ENCODE measurements at regions not wholly inside any gene's neighbourhood (a gene's known extent, or its start where the extent isn't known, plus 50 kb on each side); places are given as distances from the start of the nearest gene placed in this dataset.
A peak's percentile ranks its signal among the peaks of the same experiment; 100 is the strongest.

GRCh38 chr2:51846796-51847195, 814.9 kb upstream of the NRXN1 start (continued):
- no peak for TF ChIP-seq MYC (IDR thresholded peaks at IDR 0.05; ENCODE audit: borderline replicate concordance, low read length)
- no peak for TF ChIP-seq ZC3H11A (IDR thresholded peaks at IDR 0.05)
- TF ChIP-seq MAZ (IDR thresholded peaks at IDR 0.05; ENCODE audit: borderline replicate concordance, low read depth, low read length) = no peak
- no peak for TF ChIP-seq FOSB (CRISPR knock-in tag; IDR thresholded peaks at IDR 0.05)
- TF ChIP-seq GATA3 (IDR thresholded peaks at IDR 0.05; ENCODE audit: borderline replicate concordance) = no peak
- TF ChIP-seq RFX5 (IDR thresholded peaks at IDR 0.05) = no peak
- TF ChIP-seq HMGXB4 (CRISPR knock-in tag; IDR thresholded peaks at IDR 0.05; ENCODE audit: borderline replicate concordance) = no peak

GRCh38 chr2:51846018-51846417, 814.1 kb upstream of the NRXN1 start:
- TF ChIP-seq FOSB (CRISPR knock-in tag; IDR thresholded peaks at IDR 0.05) (no peak), TFCP2L1 (CRISPR knock-in tag; IDR thresholded peaks at IDR 0.05) (no peak), RAD21 (conservative IDR thresholded peaks at IDR 0.05 in 1 of 2, IDR thresholded peaks at IDR 0.05 in 1 of 2) (no peak), MAFK (IDR thresholded peaks at IDR 0.05; ENCODE audit: partially characterized antibody) (peak; percentile 75)
- Histone ChIP-seq H3K9me3 (peaks cover 11% of the 10 kb centered on the region; the same call in 2 of the 3 replicates), H3K27ac (no peak overlapping the region), H3K4me2 (no peak overlapping the region), H3K4me1 (no peaks in the 10 kb centered on the region), H3K4me3 (no peak overlapping the region)
- no peak for DNase-seq (ENCODE audit: low read depth in 1 of 2, low spot score in 1 of 2)
- no peak for ATAC-seq
- POLR2A ChIA-PET = no interaction called here
- no peak for FAIRE-seq
- CTCF ChIA-PET = no interaction called here

GRCh38 chr2:51844596-51844995, 812.7 kb upstream of the NRXN1 start:
- ChIA-PET POLR2A (no interaction called here), CTCF (interaction anchor here (1.6 kb wide), 1 partner anchor 17 kb away, joined by 3 read pairs; no protein-coding TSS in a partner anchor)
- no peak overlapping the region for H3K27ac ChIP-seq
- FAIRE-seq (no peak), DNase-seq (ENCODE audit: low read depth in 1 of 2, low spot score in 1 of 2) (no peak), ATAC-seq (no peak)
- no peak overlapping the region for H3K4me2 ChIP-seq
- no peaks in the 10 kb centered on the region for H3K4me1 ChIP-seq
- no peak overlapping the region for H3K4me3 ChIP-seq
- no peak for TF ChIP-seq ZSCAN20 (CRISPR knock-in tag; IDR thresholded peaks at IDR 0.05)
- no peak for TF ChIP-seq MAFK (IDR thresholded peaks at IDR 0.05; ENCODE audit: partially characterized antibody)
- TF ChIP-seq HEYL (CRISPR knock-in tag; IDR thresholded peaks at IDR 0.05) = no peak
- no peak for TF ChIP-seq RFX5 (IDR thresholded peaks at IDR 0.05)
- no peak for TF ChIP-seq EHF (CRISPR knock-in tag; IDR thresholded peaks at IDR 0.05)
- TF ChIP-seq E2F6 (IDR thresholded peaks at IDR 0.05; ENCODE audit: borderline replicate concordance, low read depth) = no peak
- TF ChIP-seq GATA3 (IDR thresholded peaks at IDR 0.05; ENCODE audit: borderline replicate concordance) = no peak
- no peak for TF ChIP-seq RNF2 (IDR thresholded peaks at IDR 0.05; ENCODE audit: borderline replicate concordance, low read depth)
- no peak for TF ChIP-seq PHF8 (IDR thresholded peaks at IDR 0.05; ENCODE audit: borderline replicate concordance, low read depth)
- no peak for TF ChIP-seq FOSL2 (IDR thresholded peaks at IDR 0.05)
- no peak for TF ChIP-seq FOSL2 (CRISPR knock-in tag; IDR thresholded peaks at IDR 0.05)
- no peak for TF ChIP-seq CHD2 (IDR thresholded peaks at IDR 0.05; ENCODE audit: low read length, partially characterized antibody)
- WGBS (ENCODE audit: missing lambda C conversion rate) = 7% methylated on average over 3 of the region's 3 CpGs
- H3K9me3 ChIP-seq = peaks cover 8% of the 10 kb centered on the region; the same call in 1 of the 3 replicates

GRCh38 chr2:51829477-51829876, 797.5 kb upstream of the NRXN1 start:
- POLR2A ChIA-PET = no interaction called here
- no peak for DNase-seq (ENCODE audit: low read depth in 1 of 2, low spot score in 1 of 2)

More at GRCh38 chr2:51829477-51829876, 797.5 kb upstream of the NRXN1 start:
- no peaks in the 10 kb centered on the region for H3K4me1 ChIP-seq
- no peak for FAIRE-seq
- H3K4me2 ChIP-seq = no peak overlapping the region
- CTCF ChIA-PET = no interaction called here
- no peaks in the 10 kb centered on the region for H3K9me3 ChIP-seq
- H3K27ac ChIP-seq = no peak overlapping the region
- no peak for ATAC-seq
- TF ChIP-seq RNF2 (IDR thresholded peaks at IDR 0.05; ENCODE audit: borderline replicate concordance, low read depth) = no peak
- TF ChIP-seq FOSB (CRISPR knock-in tag; IDR thresholded peaks at IDR 0.05) = no peak
- TF ChIP-seq NPAS2 (CRISPR knock-in tag; IDR thresholded peaks at IDR 0.05; ENCODE audit: borderline replicate concordance) = no peak
- no peak for TF ChIP-seq EHMT2 (IDR thresholded peaks at IDR 0.05; ENCODE audit: low read depth)
- TF ChIP-seq JUNB (IDR thresholded peaks at IDR 0.05) = no peak
- no peak for TF ChIP-seq MYC (IDR thresholded peaks at IDR 0.05; ENCODE audit: borderline replicate concordance, low read length)
- TF ChIP-seq NFE2L2 (conservative IDR thresholded peaks at IDR 0.05; ENCODE audit: low read length) = no peak
- no peak overlapping the region for H3K4me3 ChIP-seq

Measured in A549 (cell line).